ENCODE measurements at regions not wholly inside any gene's neighbourhood (a gene's known extent, or its start where the extent isn't known, plus 50 kb on each side); places are given as distances from the start of the nearest gene placed in this dataset.

GRCh38 chr2:16511041-16511440 is 154.6 kb downstream of the CYRIA start:
- Histone ChIP-seq H3K36me3 (no peaks in the 10 kb centered on the region), H3K27me3 (peaks cover 0 to 32% (median 12%) of the 10 kb centered on the region in 3 donors), H3K4me3 (no peak overlapping the region), H3K27ac (no peak overlapping the region), H3K4me1 (peaks cover 0 to 9% (median 9%) of the 10 kb centered on the region in 4 donors), H3K9me3 (no peaks in the 10 kb centered on the region)
- intact Hi-C loops (cut with DNase I), result no loop called here
- no peak for TF ChIP-seq EP300 (IDR thresholded peaks at IDR 0.05)
- no peak for TF ChIP-seq POLR2A (IDR thresholded peaks at IDR 0.05)
- TF ChIP-seq CTCF (IDR thresholded peaks at IDR 0.05), result no peak
- TF ChIP-seq POLR2AphosphoS5 (IDR thresholded peaks at IDR 0.05), result no peak
- 80 to 88% methylated on average over 4 of the region's 4 CpGs for WGBS, 2 donors
- no peak for DNase-seq

GRCh38 chr2:16509042-16509441 is 156.6 kb downstream of the CYRIA start:
- WGBS, 2 donors, result 82 to 83% methylated on average over 3 of the region's 3 CpGs
- Histone ChIP-seq H3K9me3 (no peaks in the 10 kb centered on the region), H3K4me1 (peaks cover 0 to 9% (median 9%) of the 10 kb centered on the region in 4 donors), H3K27me3 (peaks cover 0 to 24% (median 12%) of the 10 kb centered on the region in 3 donors), H3K27ac (no peak overlapping the region), H3K4me3 (no peak overlapping the region), H3K36me3 (no peaks in the 10 kb centered on the region)
- DNase-seq, result no peak
- no peak for TF ChIP-seq EP300 (IDR thresholded peaks at IDR 0.05)
- TF ChIP-seq POLR2AphosphoS5 (IDR thresholded peaks at IDR 0.05), result no peak
- no peak for TF ChIP-seq POLR2A (IDR thresholded peaks at IDR 0.05)
- no peak for TF ChIP-seq CTCF (IDR thresholded peaks at IDR 0.05)
- intact Hi-C loops (cut with DNase I), result loop anchor here (5.0 to 10.0 kb wide), 2 partner anchors 564 to 872 kb away; partner anchors contain the start of gene MYCN

- no peak for DNase-seq
- intact Hi-C loops (cut with DNase I), result loop anchor here (5.0 to 10.0 kb wide), 2 partner anchors 564 to 871 kb away; partner anchors contain the start of gene MYCN
- Histone ChIP-seq H3K27me3 (peaks cover 0 to 24% (median 12%) of the 10 kb centered on the region in 3 donors), H3K4me3 (peak overlapping the region in 3 of 4 donors; percentile 25 to 51 (median 41)), H3K4me1 (peaks cover 0 to 9% (median 9%) of the 10 kb centered on the region in 4 donors), H3K9me3 (no peaks in the 10 kb centered on the region), H3K27ac (no peak overlapping the region), H3K36me3 (no peaks in the 10 kb centered on the region)
- TF ChIP-seq POLR2AphosphoS5 (IDR thresholded peaks at IDR 0.05) (no peak), CTCF (IDR thresholded peaks at IDR 0.05) (peak in 1 of 4 experiments; percentile 5)
- WGBS, 2 donors, result 17 to 24% methylated on average over 12 of the region's 12 CpGs
Measured at GRCh38 chr2:16508490-16508851, 157.2 kb downstream of the CYRIA start.

GRCh38 chr2:16507655-16508489 is 157.8 kb downstream of the CYRIA start:
- no peak for DNase-seq
- no peak overlapping the region for H3K27ac ChIP-seq
- intact Hi-C loops (cut with DNase I), result loop anchor here (5.0 to 10.0 kb wide), 2 partner anchors 563 to 871 kb away; partner anchors contain the start of gene MYCN
- no peaks in the 10 kb centered on the region for H3K9me3 ChIP-seq
- no peak for TF ChIP-seq POLR2A (IDR thresholded peaks at IDR 0.05)
- peak in 3 of 4 experiments; percentile 14 to 68 (median 26) for TF ChIP-seq CTCF (IDR thresholded peaks at IDR 0.05)
- no peak for TF ChIP-seq EP300 (IDR thresholded peaks at IDR 0.05)
- WGBS, 2 donors, result 6 to 12% methylated on average over 58 of the region's 58 CpGs
- peaks cover 0 to 9% (median 9%) of the 10 kb centered on the region in 4 donors for H3K4me1 ChIP-seq
- peak overlapping the region in 3 of 4 donors; percentile 25 to 51 (median 41) for H3K4me3 ChIP-seq
- no peaks in the 10 kb centered on the region for H3K36me3 ChIP-seq
- peaks cover 0 to 24% (median 12%) of the 10 kb centered on the region in 3 donors for H3K27me3 ChIP-seq

All from sigmoid colon (tissue), 6 donors.